Left hindlimb (tissue), 1 donor: ENCODE measurements at regions not wholly inside any gene's neighbourhood (a gene's known extent, or its start where the extent isn't known, plus 50 kb on each side); places are given as distances from the start of the nearest gene placed in this dataset.
"Not testable (repeated sequence)": the region's sequence is repeated elsewhere in the genome, so short reads cannot be mapped to it uniquely, and the experiment has no call there.

ENCODE experiments used
- DNase-seq: peaks from one replicate; pipeline ENCODE4 v3.0.0-alpha.2; 2018

DNA sequence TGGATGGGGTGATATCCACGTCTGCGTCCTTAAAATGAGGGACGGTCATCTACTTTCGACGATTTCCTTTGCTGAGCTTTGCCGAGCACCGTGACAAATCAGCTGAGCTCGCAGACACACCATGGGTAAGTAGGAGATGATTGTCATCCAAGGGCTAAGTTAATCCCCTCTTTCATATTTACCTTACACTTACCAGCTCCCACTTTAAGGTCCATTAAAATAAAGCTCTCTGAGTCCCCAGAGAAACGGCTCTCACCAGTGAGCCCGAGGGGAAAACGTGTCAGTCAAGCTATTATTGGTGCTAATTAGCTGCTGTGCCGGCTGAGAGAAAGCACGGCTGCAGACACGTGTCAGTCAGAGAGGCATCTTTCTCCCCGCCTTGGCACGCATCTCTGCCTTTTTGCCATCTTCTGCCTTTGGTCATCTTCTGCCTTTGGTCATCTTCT is 72.2 kb downstream of the CRLF2 start:
- no peak for DNase-seq

DNA sequence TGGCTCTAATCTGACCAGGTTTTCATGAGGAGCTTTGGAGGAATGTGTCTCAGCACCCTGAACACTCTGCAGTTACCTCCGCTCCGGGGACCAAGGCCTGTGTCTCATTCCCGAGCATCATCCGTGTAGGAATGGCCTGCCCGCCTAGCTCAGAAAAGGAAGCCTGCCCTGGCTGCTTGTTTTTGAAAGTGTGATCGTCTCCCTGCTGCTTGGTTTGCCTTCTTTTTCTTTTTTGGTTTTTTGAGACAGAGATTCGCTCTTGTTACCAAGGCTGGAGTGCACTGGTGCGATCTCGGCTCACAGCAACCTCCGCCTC is 73.3 kb downstream of the CRLF2 start:
- DNase-seq = no peak

DNA sequence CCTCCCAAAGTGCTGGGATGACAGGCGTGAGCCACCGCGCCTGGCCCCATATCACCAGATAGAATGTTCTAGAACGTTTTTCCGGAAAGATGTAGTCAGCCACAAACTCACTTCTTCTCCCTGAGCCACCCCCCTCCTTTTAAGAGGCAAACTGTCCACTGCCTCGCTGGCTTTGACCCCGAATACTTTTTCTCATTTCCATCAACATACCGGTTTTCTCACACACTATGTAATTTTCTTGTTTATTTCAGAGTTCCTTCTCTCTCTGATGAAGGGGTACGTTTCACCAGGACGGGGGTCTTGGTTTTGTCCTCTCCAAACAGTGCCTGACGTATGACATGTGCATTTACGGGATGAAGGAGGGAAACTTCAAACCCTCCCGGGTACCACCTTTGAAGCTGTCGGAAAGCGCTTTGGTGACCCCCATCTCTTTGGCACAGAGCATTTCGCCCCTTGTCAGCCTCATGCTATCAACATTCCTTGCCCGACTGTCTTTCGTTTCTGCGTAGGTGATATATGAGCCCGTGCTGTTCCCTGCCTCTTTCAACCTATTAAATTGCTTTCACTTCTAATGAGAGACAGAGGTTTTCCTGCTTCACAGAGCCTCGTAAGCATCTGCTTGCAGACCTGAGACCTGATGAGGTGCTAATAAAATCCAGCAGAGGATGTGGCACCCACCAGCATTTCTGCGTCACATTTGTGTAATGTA is 73.8 kb downstream of the CRLF2 start:
- no peak for DNase-seq

DNA sequence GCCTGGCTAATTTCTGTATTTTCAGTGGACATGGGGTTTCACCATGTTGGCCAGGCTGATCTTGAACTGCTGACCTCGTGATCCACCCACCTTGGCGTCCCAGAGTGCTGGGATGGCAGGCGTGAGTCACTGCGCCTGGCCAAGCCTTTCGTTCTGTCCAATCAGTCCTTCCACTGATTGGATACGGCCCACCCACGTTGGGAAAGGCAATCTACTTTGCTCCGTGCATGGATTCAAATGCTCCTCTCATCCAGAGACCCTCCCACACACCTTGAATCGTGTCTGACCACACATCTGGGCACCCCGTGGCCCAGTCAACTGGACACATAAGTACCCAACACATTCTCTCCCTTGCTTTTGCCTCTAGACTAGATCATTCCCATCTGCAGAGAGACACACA is 74.9 kb downstream of the CRLF2 start:
- DNase-seq = no peak

DNA sequence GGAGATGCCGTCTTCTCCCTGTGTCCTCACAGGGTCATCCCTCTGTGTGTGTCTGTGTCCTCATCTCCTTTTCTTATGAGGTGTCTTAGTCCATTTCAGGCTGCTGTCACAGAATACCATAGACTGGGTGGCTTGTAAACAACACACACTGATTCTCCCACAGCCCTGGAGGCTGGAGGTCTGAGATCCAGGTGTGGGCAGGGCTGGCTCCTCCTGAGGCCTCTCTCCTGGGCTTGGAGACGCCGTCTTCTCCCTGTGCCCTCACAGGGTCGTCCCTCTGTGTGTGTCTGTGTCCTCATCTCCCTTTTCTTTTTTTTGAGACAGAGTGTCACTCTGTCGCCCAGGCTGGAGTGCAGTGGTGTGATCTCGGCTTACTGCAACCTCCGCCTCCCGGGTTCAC is 75.9 kb downstream of the CRLF2 start:
- DNase-seq = not testable (repeated sequence)

DNA sequence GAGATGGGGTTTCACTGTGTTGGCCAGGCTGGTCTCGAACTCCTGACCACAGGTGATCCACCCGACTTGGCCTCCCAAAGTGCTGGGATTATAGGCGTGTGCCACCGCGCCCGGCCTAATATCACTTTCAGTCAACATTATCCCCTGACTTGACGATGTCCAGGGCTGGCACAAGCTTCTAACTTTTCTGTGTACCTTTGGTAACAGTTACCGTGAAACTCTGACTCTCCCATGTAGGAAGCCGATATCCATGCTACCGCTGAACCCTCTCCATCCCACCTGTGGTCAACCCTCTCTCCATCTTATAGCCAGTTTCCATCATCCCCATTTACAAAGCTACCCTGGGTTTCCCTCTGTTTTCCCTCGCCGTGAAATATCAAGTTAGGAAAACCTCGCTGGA is 77.5 kb downstream of the CRLF2 start:
- no peak for DNase-seq

DNA sequence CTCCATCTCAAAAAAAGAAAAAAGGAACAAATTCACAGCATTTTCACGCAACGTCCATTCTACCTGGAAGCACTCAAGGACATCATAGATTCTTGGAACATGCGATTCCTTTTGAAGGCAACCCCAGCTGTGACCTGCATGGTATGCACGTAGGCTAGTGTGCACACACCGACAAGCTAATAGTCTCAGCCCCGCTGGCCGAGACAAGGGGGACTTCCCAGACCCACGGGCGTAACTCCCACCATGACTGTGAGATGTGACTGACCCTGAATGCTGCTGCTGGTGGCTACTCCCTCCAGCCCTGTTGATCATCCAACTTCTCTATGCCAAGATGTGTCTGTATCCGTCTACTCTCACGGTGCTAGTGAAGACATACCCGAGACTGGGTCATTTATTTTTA is 78.3 kb downstream of the CRLF2 start:
- no peak for DNase-seq

DNA sequence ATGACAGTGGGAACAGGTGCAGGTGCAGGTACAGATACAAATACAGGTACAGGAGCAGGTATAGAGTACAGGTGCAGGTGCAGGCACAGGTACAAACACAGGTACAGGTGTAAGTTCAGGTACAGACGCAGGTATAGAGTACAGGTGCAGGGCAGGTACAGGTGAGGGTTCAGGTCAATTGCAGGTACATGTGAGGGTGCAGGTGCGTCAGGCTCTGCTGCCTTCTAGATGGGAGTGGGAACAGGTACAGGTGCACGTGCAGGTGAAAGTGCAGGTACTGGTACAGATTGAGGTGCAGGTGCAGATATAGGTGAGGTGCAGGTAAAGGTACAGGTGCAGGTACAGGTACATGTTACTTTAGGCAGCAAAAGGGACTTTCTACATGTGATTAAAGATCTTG is 85.7 kb downstream of the CRLF2 start:
- DNase-seq = peak; percentile 6

DNA sequence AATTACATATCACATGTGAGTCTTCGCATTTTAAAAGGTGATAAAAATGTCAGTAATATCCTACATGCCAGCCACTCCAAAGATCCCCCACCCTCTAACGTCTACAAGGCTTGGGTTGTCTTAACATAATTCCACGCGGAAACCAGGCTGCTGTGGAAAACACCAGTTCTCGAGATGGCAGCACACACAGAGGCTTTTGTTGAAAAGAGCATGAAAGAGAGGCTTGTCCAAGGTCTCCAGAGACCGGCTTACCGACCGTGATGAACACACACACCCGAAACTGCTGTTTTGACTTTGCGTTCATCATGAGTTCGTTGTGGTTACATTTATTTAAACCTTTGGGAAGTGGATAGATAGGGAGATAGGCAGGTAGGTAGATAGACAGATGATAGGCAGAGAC is 87.9 kb downstream of the CRLF2 start:
- no peak for DNase-seq

DNA sequence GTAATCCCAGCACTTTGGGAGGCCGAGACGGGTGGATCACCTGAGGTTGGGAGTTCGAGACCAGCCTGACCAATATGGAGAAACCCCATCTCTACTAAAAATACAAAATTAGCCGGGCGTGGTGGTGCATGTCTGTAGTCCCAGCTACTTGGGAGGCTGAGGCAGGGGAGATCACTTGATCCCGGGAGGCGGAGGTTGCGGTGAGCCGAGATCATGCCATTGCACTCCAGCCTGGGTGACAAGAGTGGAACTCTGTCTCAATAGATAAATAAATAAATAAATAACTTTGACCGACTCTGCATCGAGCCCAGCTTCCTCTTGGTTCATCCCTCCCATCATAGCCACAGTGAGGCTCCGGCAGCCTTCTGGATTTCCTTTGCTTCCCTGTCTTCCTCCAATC is 89.6 kb downstream of the CRLF2 start:
- DNase-seq = peak; percentile 15

DNA sequence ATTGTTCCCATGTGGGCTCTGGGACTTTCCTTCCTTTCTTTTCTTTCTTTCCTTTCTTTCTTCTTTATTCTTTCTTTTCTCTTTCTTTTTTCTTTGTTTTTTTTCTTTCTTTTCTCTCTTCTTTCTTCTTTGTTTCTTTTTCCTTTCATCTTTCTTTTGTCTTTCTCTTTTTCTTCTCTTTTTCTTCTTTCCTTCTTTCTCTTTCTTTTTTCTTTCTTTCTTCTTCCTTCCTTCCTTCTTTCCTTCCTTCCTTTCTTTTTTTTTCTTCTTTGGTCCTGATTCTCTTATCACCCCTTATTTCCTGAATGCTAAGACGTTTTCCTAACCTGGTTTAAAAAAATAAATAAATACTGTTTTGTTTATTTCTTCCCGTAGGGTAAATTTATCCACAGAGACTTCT is 93.2 kb downstream of the CRLF2 start:
- DNase-seq = no peak

DNA sequence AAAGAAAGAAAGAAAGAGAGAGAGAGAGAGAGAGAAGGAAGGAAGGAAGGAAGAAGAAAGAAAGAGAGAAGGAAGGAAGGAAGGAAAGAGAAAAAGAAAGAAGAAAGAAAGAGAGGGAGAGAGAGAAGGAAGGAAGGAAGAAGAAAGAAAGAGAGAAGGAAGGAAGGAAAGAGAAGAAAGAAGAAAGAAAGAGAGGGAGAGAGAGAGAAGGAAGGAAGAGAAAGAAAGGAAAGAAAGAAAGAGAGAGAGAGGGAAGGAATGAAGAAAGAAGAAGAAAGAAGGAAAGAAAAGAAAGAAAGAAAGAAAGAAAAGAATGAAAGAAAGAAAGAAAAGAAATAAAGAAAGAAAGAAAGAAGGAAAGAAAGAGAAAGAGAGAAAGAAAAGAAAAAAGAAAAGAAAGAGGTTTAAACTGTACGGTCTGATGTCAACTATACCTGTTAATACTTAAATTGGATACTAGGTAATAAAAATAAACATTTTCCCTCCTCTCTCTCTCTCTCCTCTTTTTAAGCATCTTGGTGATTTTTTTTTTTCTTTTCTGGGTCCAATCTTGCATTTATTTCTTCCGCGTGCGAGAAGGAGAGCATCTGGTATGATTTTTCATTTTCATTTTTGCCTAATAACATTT is 93.8 kb downstream of the CRLF2 start:
- DNase-seq = no peak

DNA sequence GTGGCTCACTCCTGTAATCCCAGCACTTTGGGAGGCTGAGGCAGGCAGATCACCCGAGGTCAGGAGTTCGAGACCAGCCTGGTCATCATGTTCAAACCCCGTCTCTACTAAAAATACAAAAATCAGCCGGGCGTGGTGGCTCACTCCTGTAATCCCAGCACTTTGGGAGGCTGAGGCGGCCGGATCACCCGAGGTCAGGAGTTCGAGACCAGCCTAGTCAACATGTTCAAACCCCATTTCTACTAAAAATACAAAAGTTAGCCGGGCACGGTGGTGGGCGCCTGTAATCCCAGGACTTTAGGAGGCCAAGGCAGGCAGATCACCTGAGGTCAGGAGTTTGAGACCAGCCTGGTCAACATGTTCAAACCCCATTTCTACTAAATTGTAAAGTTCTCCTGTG is 97.0 kb downstream of the CRLF2 start:
- not testable (repeated sequence) for DNase-seq

DNA sequence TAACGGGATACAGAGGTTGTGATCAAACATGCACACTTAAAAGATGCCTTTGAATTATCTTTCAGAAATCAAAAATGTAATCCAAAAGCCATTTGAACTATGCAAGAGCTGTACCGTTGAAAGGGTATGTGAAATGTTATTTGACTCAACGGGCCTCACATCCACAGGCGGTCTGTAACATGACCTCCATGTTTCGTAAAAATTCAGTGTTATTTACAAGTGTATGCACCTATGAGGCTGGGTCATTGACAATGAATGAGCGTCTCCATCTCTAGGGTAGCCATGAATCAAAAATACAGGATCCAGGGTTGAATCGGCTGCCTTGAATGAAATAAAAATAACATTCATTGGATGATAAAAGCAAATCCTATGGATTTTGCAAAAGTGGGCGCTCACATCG is 100.1 kb downstream of the CRLF2 start:
- DNase-seq = no peak

DNA sequence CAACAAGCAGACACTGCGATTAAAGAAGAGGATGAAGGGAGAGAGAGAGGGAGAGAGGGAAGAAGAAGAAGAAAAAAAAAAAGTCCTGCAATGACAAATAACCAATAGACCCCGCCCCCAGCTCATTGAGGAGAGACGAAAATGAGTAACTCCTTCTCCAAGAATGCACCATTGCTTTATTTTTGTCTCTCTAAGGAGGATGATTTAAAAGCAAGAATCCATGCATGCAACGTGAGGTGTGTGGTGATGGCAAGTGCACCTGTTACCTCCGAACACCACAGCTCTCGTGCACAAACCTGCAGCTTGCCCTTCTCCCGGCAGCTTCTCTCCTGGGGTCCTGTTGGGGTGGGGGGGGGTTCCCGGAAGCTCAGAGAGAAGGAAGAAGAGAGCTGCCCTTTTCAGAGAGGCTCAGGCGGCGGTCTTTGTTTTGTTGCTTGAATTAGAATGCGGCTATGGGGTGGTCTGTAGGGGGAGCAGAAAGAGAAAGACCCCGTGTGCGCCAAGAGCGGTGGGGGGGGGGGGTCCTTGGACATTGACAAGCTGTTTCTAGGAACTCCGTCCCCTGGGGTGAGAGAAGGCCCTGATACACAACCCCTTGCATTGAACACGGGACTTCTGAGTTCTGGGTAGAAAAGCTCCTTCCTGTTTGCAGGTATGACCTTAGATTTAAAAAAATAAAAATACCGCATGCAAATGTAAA is 100.7 kb downstream of the CRLF2 start:
- DNase-seq = peak; percentile 21

DNA sequence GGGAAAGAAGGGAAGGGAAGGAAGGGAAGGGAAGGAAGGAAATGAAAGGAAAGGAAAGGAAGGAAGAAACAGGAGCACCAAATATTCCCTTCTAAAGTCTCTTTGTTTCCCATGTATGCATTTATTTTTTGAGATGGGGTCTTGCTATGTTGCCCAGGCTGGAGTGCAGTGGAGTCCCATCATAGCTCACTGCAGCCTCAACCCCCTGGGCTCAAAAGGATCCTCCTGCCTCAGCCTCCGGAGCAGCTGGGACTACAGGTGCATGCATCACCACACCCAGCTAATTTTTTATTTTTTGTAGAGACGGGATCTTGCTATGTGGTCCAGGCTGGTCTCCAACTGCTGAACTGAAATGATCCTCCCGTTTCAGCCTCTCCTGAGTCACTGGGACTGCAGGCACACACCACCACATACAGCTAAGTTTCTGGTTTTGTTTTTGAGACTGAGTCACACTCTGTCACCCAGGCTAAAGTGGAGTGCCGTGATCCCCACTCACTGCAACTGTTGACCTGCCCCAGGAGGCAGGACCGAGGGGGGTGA is 102.8 kb downstream of the CRLF2 start:
- peak; percentile 2 for DNase-seq

DNA sequence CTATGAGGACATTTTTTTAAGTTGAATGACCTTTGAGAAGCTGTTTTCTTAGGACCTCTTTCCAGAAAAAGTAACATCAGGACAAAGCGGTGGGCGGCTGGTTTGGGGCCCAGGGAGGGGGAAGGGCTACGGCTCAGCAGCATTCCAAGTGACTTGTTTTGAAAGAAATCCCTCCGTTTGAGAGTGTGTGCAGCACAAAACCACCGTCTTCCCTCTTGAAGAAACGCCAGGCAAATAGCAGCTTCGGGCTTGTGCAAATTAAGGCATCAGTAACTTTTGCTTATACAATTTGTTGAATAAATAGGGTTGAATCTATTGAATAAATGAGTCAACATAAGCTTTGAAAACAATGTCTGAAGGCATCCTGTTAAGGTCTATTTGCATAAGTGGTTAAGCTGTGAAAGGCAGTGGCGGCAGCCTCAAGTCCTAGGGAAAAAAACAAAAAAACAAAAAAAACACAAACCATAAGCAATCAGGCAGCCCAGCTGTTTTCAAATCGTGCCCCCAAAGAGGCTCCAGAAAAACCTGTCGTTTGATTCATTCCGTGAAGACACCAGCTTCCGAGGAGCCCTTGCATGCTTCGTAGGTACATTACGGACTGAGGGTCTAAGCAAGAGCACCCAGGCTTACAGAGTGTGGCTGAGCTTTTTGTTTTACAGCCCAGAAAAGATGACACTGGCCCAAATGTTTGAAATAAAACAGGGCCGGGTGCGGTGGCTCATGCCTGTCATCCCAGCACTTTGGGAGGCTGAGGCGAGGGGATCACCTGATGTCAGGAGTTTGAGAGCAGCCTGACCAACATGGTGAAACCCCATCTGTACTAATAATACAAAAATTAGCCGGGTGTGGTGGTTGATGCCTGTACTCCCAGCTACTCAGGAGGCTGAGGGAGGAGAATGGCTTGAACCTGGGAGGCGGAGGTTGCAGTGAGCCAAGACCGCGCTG is 103.7 kb downstream of the CRLF2 start:
- DNase-seq = peak; percentile 31

DNA sequence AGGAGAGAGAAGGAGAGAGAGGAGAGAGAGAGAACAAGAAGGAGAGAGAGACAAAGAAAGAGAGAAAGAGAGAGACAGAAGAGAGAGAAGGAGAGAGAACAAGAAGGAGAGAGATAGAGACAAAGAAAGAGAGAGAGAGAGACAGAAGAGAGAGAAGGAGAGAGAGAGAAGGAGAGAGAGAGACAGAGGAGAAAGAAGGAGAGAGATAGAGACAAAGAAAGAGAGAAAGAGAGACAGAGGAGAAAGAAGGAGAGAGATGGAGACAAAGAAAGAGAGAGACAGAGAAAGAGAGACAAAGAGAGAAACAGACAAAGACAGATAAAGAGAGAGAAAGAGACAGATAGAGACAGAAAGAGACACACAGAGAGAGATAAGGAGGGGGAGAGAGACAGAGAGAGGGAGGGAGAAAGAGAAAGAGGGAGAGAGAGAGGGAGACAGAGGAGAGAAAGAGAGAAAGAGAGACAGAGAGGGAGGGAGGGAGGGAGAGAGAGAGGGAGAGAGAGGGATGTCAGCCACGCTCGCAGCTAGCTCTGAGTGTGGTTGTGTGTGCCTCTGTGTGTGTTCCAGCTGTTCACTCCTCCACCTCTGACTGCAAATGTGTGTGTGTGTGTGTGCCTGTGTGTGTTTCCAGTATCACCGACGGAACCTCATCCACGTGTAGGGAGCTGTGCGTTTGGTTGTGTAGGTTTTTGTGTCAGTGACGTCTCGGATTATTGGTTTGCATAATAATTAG is 105.8 kb downstream of the CRLF2 start:
- DNase-seq = peak; percentile 16

DNA sequence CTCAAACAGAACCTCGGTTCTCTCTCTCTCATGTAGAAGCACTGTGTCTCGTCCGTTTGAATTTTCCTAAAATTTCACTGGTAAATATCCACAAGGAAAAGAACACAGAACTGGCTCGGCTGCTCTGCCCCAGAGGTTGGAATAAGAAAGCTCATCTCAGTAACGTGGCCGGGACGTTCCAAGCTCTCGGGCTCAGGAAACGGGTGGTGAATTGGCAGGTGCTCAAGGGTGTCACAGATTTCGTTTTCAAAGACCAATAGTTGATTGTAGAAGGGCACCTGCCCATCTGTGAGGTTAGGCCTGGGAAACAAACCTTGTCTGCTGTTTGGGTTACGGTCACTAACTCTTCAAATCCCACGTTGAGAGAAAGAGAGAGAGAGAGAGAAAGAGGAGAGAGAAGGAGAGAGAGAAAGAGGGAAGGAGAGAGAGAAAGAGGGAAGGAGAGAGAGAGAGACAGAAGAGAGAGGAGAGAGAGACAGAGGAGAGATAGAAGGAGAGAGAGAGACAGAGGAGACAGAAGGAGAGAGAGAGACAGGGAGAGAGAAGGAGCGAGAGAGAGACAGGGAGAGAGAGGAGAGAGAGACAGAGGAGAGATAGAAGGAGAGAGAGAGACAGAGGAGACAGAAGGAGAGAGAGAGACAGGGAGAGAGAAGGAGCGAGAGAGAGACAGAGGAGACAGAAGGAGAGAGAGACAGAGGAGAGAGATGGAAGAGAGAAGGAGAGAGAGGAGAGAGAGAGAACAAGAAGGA is 106.6 kb downstream of the CRLF2 start:
- peak; percentile 6 for DNase-seq

DNA sequence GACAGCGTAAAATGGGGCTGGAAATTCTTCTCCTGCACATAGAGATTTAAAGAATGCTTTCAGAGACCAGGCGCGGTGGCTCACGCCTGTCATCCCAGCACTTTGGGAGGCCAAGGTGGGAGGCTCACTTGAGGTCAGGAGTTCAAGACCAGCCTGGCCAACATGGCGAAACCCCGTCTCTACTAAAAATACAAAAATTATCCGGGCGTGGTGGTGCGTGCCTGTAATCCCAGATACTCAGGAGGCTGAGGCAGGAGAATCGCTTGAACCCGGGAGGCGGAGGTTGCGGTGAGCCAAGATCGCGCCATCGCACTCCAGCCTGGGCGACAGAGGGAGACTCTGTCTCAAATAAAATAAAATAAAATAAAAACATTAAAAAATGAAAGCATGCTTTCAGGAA is 107.4 kb downstream of the CRLF2 start:
- not testable (repeated sequence) for DNase-seq

DNA sequence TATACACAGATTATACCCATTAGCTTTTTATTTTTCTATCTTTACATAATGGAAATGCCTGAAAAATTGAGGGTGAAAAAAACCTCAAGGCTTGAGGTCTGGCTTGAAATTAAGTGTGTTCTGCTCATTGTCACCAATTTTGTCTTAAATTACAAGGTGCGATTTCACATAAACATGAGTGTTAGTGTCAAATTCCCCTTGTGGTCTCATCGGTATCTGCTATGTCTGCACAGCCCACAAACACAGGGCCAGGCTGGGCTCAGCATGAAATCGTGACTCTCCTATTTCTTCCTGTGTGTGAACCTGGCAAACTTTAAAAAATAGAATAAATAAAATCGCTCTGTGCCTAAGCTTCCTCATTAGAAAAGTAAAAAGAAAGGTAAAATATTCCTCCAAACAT is 109.1 kb downstream of the CRLF2 start:
- no peak for DNase-seq
